ENCODE measurements at regions not wholly inside any gene's neighbourhood (a gene's known extent, or its start where the extent isn't known, plus 50 kb on each side); places are given as distances from the start of the nearest gene placed in this dataset.

DNA sequence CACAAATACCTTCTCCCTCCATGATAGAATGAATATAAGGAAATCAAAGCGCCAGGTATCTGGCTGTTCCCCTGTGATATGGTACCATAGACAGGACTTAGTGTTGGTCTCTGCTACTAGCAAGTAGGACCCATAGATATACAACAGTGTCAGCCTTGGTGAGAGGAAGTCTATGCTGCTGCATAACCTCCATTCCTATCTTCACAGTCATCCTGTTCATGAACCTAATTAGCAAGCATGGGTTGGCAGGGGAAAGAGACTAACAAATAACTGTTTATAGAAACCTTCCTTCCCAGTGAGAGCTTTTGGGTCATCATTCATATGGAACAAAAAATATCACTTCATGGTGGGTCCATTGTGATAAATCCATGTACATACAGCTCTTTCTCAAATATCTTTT lies 188.9 kb upstream of the FAM98A start:
- 100% methylated on average over 1 of the region's 1 CpG for WGBS (ENCODE audit: insufficient coverage, insufficient replicate concordance, low lambda C conversion rate, missing lambda C conversion rate)
- no peaks in the 10 kb centered on the region for H3K36me3 ChIP-seq (ENCODE audit: control insufficient read depth in 2 of 2, insufficient read depth in 2 of 2, low read length in 1 of 2)

DNA sequence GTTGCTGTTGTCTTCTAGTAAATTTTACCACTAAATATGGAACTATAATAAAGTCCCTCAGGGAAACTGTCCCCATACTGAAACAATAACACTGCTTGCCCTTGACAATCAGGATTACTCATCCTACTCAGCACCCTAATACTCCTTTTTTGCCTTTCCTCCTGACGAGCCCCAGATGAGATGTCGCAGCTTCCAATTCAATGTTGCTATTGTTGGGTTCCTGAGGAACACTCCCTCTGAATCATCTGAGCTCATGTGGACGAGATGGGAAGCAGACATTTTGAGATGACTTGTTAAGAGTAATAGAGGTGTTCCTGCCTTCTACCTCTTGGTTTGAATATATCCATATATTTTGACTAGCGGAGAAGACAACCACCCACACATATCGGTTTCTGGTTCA lies 187.8 kb upstream of the FAM98A start:
- CTCF ChIA-PET: no interaction called here
- BruUV-seq (replicated peaks): no TSS peak

More for the DNA sequence above, 188.9 kb upstream of the FAM98A start:
- Histone ChIP-seq H3K9me3 (replicated peaks; ENCODE audit: control insufficient read depth, insufficient read depth, low read length) (no peaks in the 10 kb centered on the region), H2AFZ (ENCODE audit: control insufficient read depth, low read depth, low read length) (no peak overlapping the region), H4K20me1 (ENCODE audit: control insufficient read depth, insufficient read depth) (no peaks in the 10 kb centered on the region), H3K27ac (ENCODE audit: control insufficient read depth, insufficient read depth) (no peak overlapping the region), H3K4me2 (ENCODE audit: control insufficient read depth, insufficient read depth) (no peak overlapping the region), H3K79me2 (ENCODE audit: control insufficient read depth, insufficient read depth, low read length) (no peaks in the 10 kb centered on the region), H3K4me3 (no peak overlapping the region), H3K27me3 (replicated peaks in 1 of 2; ENCODE audit: control insufficient read depth in 2 of 2, insufficient read depth in 2 of 2, low read length in 1 of 2) (no peaks in the 10 kb centered on the region), H3K4me1 (ENCODE audit: control insufficient read depth, insufficient read depth, low read length) (peaks cover 23% of the 10 kb centered on the region), H3K9ac (ENCODE audit: control insufficient read depth, insufficient read depth, low read length) (no peak overlapping the region)
- ChIA-PET POLR2A (no interaction called here), SMC1A (ENCODE audit: uncharacterized antibody, unreplicated experiment) (no interaction called here), RAD21 (ENCODE audit: unreplicated experiment) (no interaction called here), CTCF (no interaction called here)
- ATAC-seq: no peak
- no peak for DNase-seq (ENCODE audit: low read depth, low spot score)
- intact Hi-C loops (cut with micrococcal nuclease; ENCODE audit: unreplicated experiment) (no loop called here), in situ Hi-C loops (cut with MboI) (no loop called here)
- no peak for TF ChIP-seq RELA (IDR thresholded peaks at IDR 0.05; ENCODE audit: borderline replicate concordance, partially characterized antibody)
- TF ChIP-seq KDM1A (IDR thresholded peaks at IDR 0.05; ENCODE audit: borderline replicate concordance): no peak
- no peak for TF ChIP-seq BRCA1 (IDR thresholded peaks at IDR 0.05; ENCODE audit: low read depth, low read length)
- TF ChIP-seq, protein P1, sequence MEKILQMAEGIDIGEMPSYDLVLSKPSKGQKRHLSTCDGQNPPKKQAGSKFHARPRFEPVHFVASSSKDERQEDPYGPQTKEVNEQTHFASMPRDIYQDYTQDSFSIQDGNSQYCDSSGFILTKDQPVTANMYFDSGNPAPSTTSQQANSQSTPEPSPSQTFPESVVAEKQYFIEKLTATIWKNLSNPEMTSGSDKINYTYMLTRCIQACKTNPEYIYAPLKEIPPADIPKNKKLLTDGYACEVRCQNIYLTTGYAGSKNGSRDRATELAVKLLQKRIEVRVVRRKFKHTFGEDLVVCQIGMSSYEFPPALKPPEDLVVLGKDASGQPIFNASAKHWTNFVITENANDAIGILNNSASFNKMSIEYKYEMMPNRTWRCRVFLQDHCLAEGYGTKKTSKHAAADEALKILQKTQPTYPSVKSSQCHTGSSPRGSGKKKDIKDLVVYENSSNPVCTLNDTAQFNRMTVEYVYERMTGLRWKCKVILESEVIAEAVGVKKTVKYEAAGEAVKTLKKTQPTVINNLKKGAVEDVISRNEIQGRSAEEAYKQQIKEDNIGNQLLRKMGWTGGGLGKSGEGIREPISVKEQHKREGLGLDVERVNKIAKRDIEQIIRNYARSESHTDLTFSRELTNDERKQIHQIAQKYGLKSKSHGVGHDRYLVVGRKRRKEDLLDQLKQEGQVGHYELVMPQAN (conservative IDR thresholded peaks at IDR 0.05): no peak
- no TSS peak for BruUV-seq (replicated peaks)
- FAIRE-seq: no peak

More for the DNA sequence above, 187.8 kb upstream of the FAM98A start:
- no peak for FAIRE-seq
- Histone ChIP-seq H2AFZ (ENCODE audit: control insufficient read depth, low read depth, low read length) (no peak overlapping the region), H3K27me3 (replicated peaks in 1 of 2; ENCODE audit: control insufficient read depth in 2 of 2, insufficient read depth in 2 of 2, low read length in 1 of 2) (no peaks in the 10 kb centered on the region), H4K20me1 (ENCODE audit: control insufficient read depth, insufficient read depth) (no peaks in the 10 kb centered on the region), H3K9ac (ENCODE audit: control insufficient read depth, insufficient read depth, low read length) (no peak overlapping the region), H3K36me3 (ENCODE audit: control insufficient read depth in 2 of 2, insufficient read depth in 2 of 2, low read length in 1 of 2) (no peaks in the 10 kb centered on the region), H3K27ac (ENCODE audit: control insufficient read depth, insufficient read depth) (no peak overlapping the region), H3K4me2 (ENCODE audit: control insufficient read depth, insufficient read depth) (no peak overlapping the region), H3K4me1 (ENCODE audit: control insufficient read depth, insufficient read depth, low read length) (peaks cover 23% of the 10 kb centered on the region), H3K4me3 (no peak overlapping the region), H3K9me3 (replicated peaks; ENCODE audit: control insufficient read depth, insufficient read depth, low read length) (no peaks in the 10 kb centered on the region), H3K79me2 (ENCODE audit: control insufficient read depth, insufficient read depth, low read length) (no peaks in the 10 kb centered on the region)
- SMC1A ChIA-PET (ENCODE audit: uncharacterized antibody, unreplicated experiment): no interaction called here
- intact Hi-C loops (cut with micrococcal nuclease; ENCODE audit: unreplicated experiment) (no loop called here), in situ Hi-C loops (cut with MboI) (no loop called here)
- TF ChIP-seq, protein P2, sequence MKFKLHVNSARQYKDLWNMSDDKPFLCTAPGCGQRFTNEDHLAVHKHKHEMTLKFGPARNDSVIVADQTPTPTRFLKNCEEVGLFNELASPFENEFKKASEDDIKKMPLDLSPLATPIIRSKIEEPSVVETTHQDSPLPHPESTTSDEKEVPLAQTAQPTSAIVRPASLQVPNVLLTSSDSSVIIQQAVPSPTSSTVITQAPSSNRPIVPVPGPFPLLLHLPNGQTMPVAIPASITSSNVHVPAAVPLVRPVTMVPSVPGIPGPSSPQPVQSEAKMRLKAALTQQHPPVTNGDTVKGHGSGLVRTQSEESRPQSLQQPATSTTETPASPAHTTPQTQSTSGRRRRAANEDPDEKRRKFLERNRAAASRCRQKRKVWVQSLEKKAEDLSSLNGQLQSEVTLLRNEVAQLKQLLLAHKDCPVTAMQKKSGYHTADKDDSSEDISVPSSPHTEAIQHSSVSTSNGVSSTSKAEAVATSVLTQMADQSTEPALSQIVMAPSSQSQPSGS (IDR thresholded peaks at IDR 0.05; ENCODE audit: low read length): no peak
- no peak for TF ChIP-seq RB1 (IDR thresholded peaks at IDR 0.05; ENCODE audit: borderline replicate concordance)
- no peak for TF ChIP-seq KAT2A (conservative IDR thresholded peaks at IDR 0.05; ENCODE audit: control insufficient read depth, low read depth, low read length)
- no peak for TF ChIP-seq WRNIP1 (IDR thresholded peaks at IDR 0.05; ENCODE audit: borderline replicate concordance, low read depth, low read length)
- TF ChIP-seq SMAD5 (IDR thresholded peaks at IDR 0.05; ENCODE audit: low read depth): no peak
- no peak for TF ChIP-seq BRCA1 (IDR thresholded peaks at IDR 0.05; ENCODE audit: low read depth, low read length)
- TF ChIP-seq, protein P3, sequence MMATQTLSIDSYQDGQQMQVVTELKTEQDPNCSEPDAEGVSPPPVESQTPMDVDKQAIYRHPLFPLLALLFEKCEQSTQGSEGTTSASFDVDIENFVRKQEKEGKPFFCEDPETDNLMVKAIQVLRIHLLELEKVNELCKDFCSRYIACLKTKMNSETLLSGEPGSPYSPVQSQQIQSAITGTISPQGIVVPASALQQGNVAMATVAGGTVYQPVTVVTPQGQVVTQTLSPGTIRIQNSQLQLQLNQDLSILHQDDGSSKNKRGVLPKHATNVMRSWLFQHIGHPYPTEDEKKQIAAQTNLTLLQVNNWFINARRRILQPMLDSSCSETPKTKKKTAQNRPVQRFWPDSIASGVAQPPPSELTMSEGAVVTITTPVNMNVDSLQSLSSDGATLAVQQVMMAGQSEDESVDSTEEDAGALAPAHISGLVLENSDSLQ (IDR thresholded peaks at IDR 0.05): no peak
- TF ChIP-seq JUNB (IDR thresholded peaks at IDR 0.05): no peak
- TF ChIP-seq HDGF (IDR thresholded peaks at IDR 0.05): no peak
- ATAC-seq: no peak
- POLR2A ChIA-PET: no interaction called here
- 75% methylated on average over 5 of the region's 5 CpGs for WGBS (ENCODE audit: insufficient coverage, insufficient replicate concordance, low lambda C conversion rate, missing lambda C conversion rate)
- DNase-seq (ENCODE audit: low read depth, low spot score): no peak
- RAD21 ChIA-PET (ENCODE audit: unreplicated experiment): no interaction called here

Measured in GM12878 (cell line).